GM12891 (cell line): ENCODE measurements at regions not wholly inside any gene's neighbourhood (a gene's known extent, or its start where the extent isn't known, plus 50 kb on each side); places are given as distances from the start of the nearest gene placed in this dataset.
"Not testable (repeated sequence)": the region's sequence is repeated elsewhere in the genome, so short reads cannot be mapped to it uniquely, and the experiment has no call there.

ENCODE experiments used
- DNase-seq: peaks from one replicate; pipeline ENCODE4 v3.0.0; 2011; ENCODE audit warnings: low spot score; ENCODE audit not compliant: insufficient read length
- FAIRE-seq: peaks from 2 replicates; lab custom pipeline; 2011; peaks lifted over from hg19 to GRCh38; lab: Jason Lieb, UNC
- PAX5 ChIP-seq: IDR thresholded peaks from 2 replicates; pipeline ENCODE4 v1.6.1; 2011; ENCODE audit warnings: low read length, moderate library complexity, mild to moderate bottlenecking; ENCODE audit not compliant: insufficient read depth, severe bottlenecking
- POLR2A ChIP-seq: IDR thresholded peaks from 2 replicates; pipeline ENCODE4 v1.6.1; 2011; ENCODE audit warnings: low read depth, low read length, control low read depth
- POLR2AphosphoS5 ChIP-seq: IDR thresholded peaks from 2 replicates; pipeline ENCODE4 v1.6.1; 2011; ENCODE audit warnings: low read depth, low read length, control low read depth
- POU2F2 ChIP-seq: IDR thresholded peaks from 2 replicates; pipeline ENCODE4 v1.6.1; 2011; ENCODE audit warnings: low read depth, mild to moderate bottlenecking, control low read depth, low read length, moderate library complexity
- SPI1 ChIP-seq: IDR thresholded peaks from 2 replicates; pipeline ENCODE4 v1.6.1; 2011; ENCODE audit warnings: low read depth, low read length, control low read depth
- TAF1 ChIP-seq: IDR thresholded peaks from 2 replicates; pipeline ENCODE4 v1.6.1; 2011; ENCODE audit warnings: low read depth, low read length, control low read depth

- DNase-seq (no peak), FAIRE-seq (no peak)
- TF ChIP-seq POLR2A, result no peak
- TF ChIP-seq POLR2AphosphoS5, result no peak
- TF ChIP-seq POU2F2, result no peak
- no peak for TF ChIP-seq SPI1
- TF ChIP-seq TAF1, result no peak
- no peak for TF ChIP-seq PAX5
Measured at GRCh38 chr6:112603726-112604125, 256.6 kb downstream of the RFPL4B start.

DNA sequence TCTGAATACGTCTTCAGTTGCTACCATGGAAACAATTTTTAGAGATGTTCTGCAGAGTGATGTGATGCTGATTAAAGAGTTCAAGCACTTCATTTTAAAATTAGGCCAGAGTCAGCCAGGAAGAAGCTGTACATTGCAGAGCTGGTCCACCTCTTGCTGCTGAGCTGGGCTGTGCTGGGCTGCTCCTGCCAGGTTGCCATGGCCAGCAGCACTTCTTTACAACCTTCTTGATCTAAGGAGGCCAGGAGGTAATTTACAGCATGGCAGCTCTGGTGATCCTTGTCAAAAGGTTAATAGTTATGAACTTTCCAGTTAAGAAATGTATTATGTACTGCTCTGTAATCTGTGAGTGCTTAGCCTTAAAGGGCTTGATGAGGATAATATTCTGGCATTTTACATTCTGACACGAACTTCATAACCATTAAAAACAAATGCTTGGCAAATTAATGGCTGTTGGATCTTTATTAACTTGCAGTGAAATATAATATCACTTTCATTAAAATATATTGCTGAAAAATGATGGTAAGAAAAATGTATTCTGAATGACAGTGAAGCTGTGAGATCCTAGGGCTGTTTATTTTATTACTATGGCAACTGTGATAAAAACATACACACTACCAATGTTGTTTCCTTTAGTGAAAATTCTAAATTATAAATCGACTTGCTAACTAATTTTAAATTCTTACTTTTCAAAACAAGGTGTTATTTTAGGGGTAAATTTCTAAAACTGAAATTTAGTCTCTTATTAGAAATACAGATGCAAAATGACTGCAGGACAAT, 259.7 kb downstream of the RFPL4B start:
- DNase-seq (no peak), FAIRE-seq (no peak)
- TF ChIP-seq TAF1 (no peak), POU2F2 (no peak), SPI1 (no peak), POLR2A (no peak)

DNA sequence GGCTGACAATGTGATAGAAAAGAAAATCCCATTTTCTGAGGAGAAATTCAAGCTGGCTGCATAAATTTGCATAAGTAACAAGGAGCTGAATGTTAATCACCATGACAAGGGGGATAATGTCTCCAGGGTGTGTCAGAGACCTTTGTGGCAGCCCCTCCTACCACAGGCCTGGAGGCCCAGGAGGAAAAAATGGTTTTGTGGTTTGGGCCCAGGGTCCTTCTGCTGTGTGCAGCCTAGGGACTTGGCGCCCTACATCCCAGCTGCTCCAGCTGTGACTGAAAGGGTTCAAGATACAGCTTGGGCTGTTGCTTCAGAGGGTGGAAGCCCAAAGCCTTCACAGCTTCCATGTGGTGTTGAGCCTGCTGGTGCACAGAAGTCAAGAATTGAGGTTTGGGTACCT, 261.8 kb downstream of the RFPL4B start:
- not testable (repeated sequence) for FAIRE-seq, DNase-seq

DNA sequence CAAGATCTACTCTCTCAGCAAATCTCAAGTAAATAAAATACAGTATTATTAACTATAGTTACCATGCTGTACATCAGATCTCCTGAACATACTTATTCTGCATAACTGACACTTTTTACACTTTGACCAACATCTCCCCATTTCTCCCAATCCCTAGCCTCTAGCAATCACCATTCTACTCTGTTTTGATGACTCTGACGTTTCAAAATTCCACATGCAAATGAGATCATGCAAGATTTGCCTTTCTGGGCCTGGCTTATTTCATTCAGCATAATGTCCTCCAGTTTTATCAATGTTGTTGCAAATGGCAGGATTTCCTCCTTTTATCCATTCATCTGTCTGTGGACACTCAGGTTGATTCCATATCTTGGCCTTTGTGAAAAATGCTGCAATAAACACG, 266.3 kb downstream of the RFPL4B start:
- TF ChIP-seq POU2F2 (no peak), POLR2A (no peak), PAX5 (no peak)
- FAIRE-seq (no peak), DNase-seq (no peak)

- DNase-seq, result no peak
- no peak for TF ChIP-seq POLR2A
- no peak for TF ChIP-seq TAF1
- no peak for TF ChIP-seq SPI1
- no peak for TF ChIP-seq POLR2AphosphoS5
- no peak for TF ChIP-seq PAX5
- TF ChIP-seq POU2F2, result no peak
- no peak for FAIRE-seq
Measured at GRCh38 chr6:112618849-112619248, 271.7 kb downstream of the RFPL4B start.

DNA sequence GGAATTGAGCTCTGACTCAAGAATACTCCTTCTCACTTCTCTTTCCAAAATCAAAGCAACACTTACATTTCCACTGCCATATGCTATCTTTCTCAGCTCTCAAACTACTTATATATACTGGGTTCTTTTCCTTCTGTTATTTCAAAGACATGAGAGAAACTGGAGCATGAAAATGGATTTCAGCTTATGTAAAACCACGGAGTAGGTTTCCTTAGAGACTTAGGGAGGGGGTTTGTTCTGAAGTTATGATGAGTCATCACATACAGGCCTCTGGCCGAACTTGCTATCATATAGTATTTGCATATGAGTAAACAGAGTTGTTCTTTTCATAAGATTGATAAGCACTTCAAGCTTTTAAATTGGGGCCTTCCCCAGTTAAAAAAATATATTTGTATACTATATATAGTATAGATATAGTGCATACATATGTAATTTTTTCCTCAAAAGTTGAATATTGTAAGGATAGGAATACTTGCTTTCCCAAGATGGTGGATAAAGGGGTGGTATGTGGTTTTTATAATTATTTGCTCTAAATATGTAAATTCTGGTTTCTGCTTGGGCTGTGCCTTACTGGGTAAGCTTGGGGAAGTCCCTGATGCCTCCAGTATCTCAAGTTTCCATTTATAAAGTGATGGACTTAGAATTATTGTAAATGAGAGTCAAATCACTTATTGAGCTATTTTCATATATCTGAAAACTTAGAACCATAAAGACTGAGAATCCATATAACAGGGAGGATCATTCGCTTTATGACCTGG, 273.9 kb downstream of the RFPL4B start:
- FAIRE-seq (no peak), DNase-seq (no peak)
- TF ChIP-seq POLR2AphosphoS5, result no peak

DNA sequence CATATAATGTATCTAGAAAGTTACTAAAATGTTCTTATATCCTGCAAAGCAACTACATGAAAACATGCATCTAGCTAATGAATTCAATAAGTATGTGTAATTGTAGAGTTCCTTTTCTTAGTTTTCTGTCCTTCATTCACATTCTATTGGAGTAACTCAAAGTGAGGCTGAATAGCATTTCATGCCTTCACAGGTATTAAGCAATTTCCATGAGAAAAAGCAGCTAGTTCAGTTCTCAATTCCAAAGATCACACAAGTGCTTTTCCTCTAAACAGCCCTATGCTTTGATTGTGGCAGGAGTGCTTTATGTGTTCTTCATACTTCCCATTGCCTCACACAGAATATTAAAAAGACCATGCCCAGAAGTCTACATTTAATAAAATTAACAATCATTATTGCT, 274.9 kb downstream of the RFPL4B start:
- DNase-seq, result no peak
- FAIRE-seq, result no peak
- TF ChIP-seq PAX5 (no peak), POU2F2 (no peak), POLR2A (no peak), SPI1 (no peak), POLR2AphosphoS5 (no peak), TAF1 (no peak)

- no peak for DNase-seq
- TF ChIP-seq POLR2AphosphoS5 (no peak), PAX5 (no peak), POU2F2 (no peak), SPI1 (no peak), POLR2A (no peak), TAF1 (no peak)
- FAIRE-seq, result no peak
Measured at GRCh38 chr6:112626468-112627082, 279.4 kb downstream of the RFPL4B start.

DNA sequence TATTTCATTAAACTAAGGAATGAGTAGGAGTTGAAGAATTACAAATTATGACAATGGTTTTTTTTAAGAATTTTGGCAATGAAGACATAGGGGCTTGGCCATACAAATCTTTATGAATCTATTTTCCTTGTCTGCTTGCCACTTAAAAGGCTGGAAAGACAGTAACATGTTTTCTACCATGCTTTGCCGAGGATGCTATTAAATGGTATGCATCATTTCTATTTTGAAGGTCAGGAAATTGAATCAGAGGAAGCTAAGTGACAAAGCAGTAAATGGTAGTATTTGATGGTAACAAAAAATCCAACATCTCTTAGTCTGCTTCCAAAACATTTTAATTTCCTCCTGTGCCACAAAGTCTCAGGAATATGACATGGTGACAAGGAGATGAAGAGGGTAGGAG, 287.2 kb downstream of the RFPL4B start:
- no peak for DNase-seq
- FAIRE-seq, result no peak
- TF ChIP-seq TAF1 (no peak), POLR2AphosphoS5 (no peak), SPI1 (no peak), PAX5 (no peak), POU2F2 (no peak), POLR2A (no peak)

- FAIRE-seq, result no peak
- TF ChIP-seq POLR2AphosphoS5 (no peak), PAX5 (no peak), POLR2A (no peak), POU2F2 (no peak), SPI1 (no peak), TAF1 (no peak)
- DNase-seq, result no peak
Measured at GRCh38 chr6:112636650-112637262, 289.6 kb downstream of the RFPL4B start.
